PC-3 (cell line): ENCODE measurements at regions not wholly inside any gene's neighbourhood (a gene's known extent, or its start where the extent isn't known, plus 50 kb on each side); places are given as distances from the start of the nearest gene placed in this dataset.

Experiments
- CTCF ChIP-seq: fragments of 300-600 bp; sonication (generic); conservative IDR thresholded peaks from 2 replicates; pipeline ENCODE4 v1.5.1; 2017; ENCODE audit warnings: antibody characterized with exemption, low read depth, mild to moderate bottlenecking, low read length
- EZH2 ChIP-seq: fragments of 300-600 bp; sonication (generic); IDR thresholded peaks from one replicate; pipeline ENCODE4 v1.6.1; 2017; ENCODE audit warnings: antibody characterized with exemption, mild to moderate bottlenecking, low read length; ENCODE audit not compliant: unreplicated experiment

- no peak for TF ChIP-seq CTCF
- TF ChIP-seq EZH2, result no peak
Measured at GRCh38 chr2:46827274-46828134, 88.1 kb downstream of the MCFD2 start.
